GM04503 (cell line): ENCODE measurements at regions not wholly inside any gene's neighbourhood (a gene's known extent, or its start where the extent isn't known, plus 50 kb on each side); places are given as distances from the start of the nearest gene placed in this dataset.
A peak's percentile ranks its signal among the peaks of the same experiment; 100 is the strongest.
"Not testable (repeated sequence)": the region's sequence is repeated elsewhere in the genome, so short reads cannot be mapped to it uniquely, and the experiment has no call there.

Experiments used
- DNase-seq: peaks from one replicate; pipeline ENCODE4 v3.0.0-alpha.2; 2012; ENCODE audit warnings: low read depth

GRCh38 chr11:121866754-121867153 lies 249.3 kb downstream of the BLID start:
- DNase-seq: no peak

- no peak for DNase-seq
Measured at GRCh38 chr11:121864660-121865059, 251.4 kb downstream of the BLID start.

GRCh38 chr11:121863126-121863525 lies 252.9 kb downstream of the BLID start:
- DNase-seq: no peak

- DNase-seq: not testable (repeated sequence)
Measured at GRCh38 chr11:121855138-121855537, 260.9 kb downstream of the BLID start.

- DNase-seq: no peak
Measured at GRCh38 chr11:121844016-121844415, 272.0 kb downstream of the BLID start.

- no peak for DNase-seq
Measured at GRCh38 chr11:121842192-121842585, 273.8 kb downstream of the BLID start.

- peak; percentile 92 for DNase-seq
Measured at GRCh38 chr11:121841487-121842191, 274.4 kb downstream of the BLID start.

- DNase-seq: peak; percentile 39
Measured at GRCh38 chr11:121839781-121840180, 276.2 kb downstream of the BLID start.

GRCh38 chr11:121838571-121838970 lies 277.4 kb downstream of the BLID start:
- DNase-seq: peak; percentile 31

GRCh38 chr11:121833970-121834369 lies 282.0 kb downstream of the BLID start:
- no peak for DNase-seq

- peak; percentile 99 for DNase-seq
Measured at GRCh38 chr11:121829159-121829643, 286.8 kb downstream of the BLID start.

- no peak for DNase-seq
Measured at GRCh38 chr11:121814962-121815361, 301.1 kb downstream of the BLID start.

GRCh38 chr11:121814296-121814695 lies 301.7 kb downstream of the BLID start:
- DNase-seq: no peak

- peak; percentile 40 for DNase-seq
Measured at GRCh38 chr11:121810291-121810690, 305.7 kb downstream of the BLID start.

- no peak for DNase-seq
Measured at GRCh38 chr11:121808096-121808495, 307.9 kb downstream of the BLID start.

GRCh38 chr11:121807051-121807450 lies 309.0 kb downstream of the BLID start:
- DNase-seq: no peak

- no peak for DNase-seq
Measured at GRCh38 chr11:121802542-121802941, 313.5 kb downstream of the BLID start.

- no peak for DNase-seq
Measured at GRCh38 chr11:121801781-121802180, 314.2 kb downstream of the BLID start.

- no peak for DNase-seq
Measured at GRCh38 chr11:121801394-121801748, 314.6 kb downstream of the BLID start.

- DNase-seq: no peak
Measured at GRCh38 chr11:121800731-121801393, 315.2 kb downstream of the BLID start.

- no peak for DNase-seq
Measured at GRCh38 chr11:121800240-121800639, 315.8 kb downstream of the BLID start.

GRCh38 chr11:121797496-121797895 lies 318.5 kb downstream of the BLID start:
- DNase-seq: no peak

- DNase-seq: no peak
Measured at GRCh38 chr11:121795174-121795573, 320.8 kb downstream of the BLID start.

- no peak for DNase-seq
Measured at GRCh38 chr11:121794671-121795141, 321.3 kb downstream of the BLID start.
